Calu3 (cell line): ENCODE measurements at regions not wholly inside any gene's neighbourhood (a gene's known extent, or its start where the extent isn't known, plus 50 kb on each side); places are given as distances from the start of the nearest gene placed in this dataset.
"Not testable (repeated sequence)": the region's sequence is repeated elsewhere in the genome, so short reads cannot be mapped to it uniquely, and the experiment has no call there.

Source experiments
- BruUV-seq: library from RNA; stranded (reverse); fragments of 400-500 nt; replicated peaks from 2 replicates; lab custom pipeline; 2021; lab: Mats Ljungman, UMichigan
- CTCF ChIA-PET: fragments of 300-600 bp; sonication (Branson Sonifier 250); formaldehyde crosslinking; loops from one replicate; lab custom pipeline; 2022; ENCODE audit warnings: antibody characterized with exemption; lab: Charles Lee
- DNase-seq: peaks from one replicate; pipeline ENCODE4 v3.0.0; 2022
- H3K27ac Mint-ChIP-seq: one replicate; pipeline ENCODE4 v1.8.0; 2022; ENCODE audit warnings: mixed read lengths; ENCODE audit not compliant: unreplicated experiment
- H3K27me3 Mint-ChIP-seq: one replicate; pipeline ENCODE4 v1.8.0; 2022; ENCODE audit warnings: mixed read lengths; ENCODE audit not compliant: unreplicated experiment
- H3K36me3 Mint-ChIP-seq: one replicate; pipeline ENCODE4 v1.8.0; 2022; ENCODE audit warnings: mild to moderate bottlenecking, moderate library complexity, mixed read lengths; ENCODE audit not compliant: insufficient read depth, unreplicated experiment
- H3K4me1 Mint-ChIP-seq: one replicate; pipeline ENCODE4 v1.8.0; 2022; ENCODE audit warnings: mild to moderate bottlenecking, low read depth, mixed read lengths; ENCODE audit not compliant: unreplicated experiment
- H3K4me3 Mint-ChIP-seq: one replicate; pipeline ENCODE4 v1.8.0; 2022; ENCODE audit warnings: mild to moderate bottlenecking, low read depth, moderate library complexity, mixed read lengths; ENCODE audit not compliant: unreplicated experiment
- H3K9me3 Mint-ChIP-seq: one replicate; pipeline ENCODE4 v1.8.0; 2022; ENCODE audit warnings: low read depth, mixed read lengths; ENCODE audit not compliant: unreplicated experiment
- CTCF ChIP-seq: fragments of 200-600 bp; IDR thresholded peaks from one replicate; pipeline ENCODE4 v1.8.0; 2022; ENCODE audit warnings: antibody characterized with exemption; ENCODE audit not compliant: unreplicated experiment
- intact Hi-C: fragments of 100-400 bp; cut with micrococcal nuclease; formaldehyde crosslinking; loops from one replicate; pipeline ENCODE4 v1.10.0; 2022; ENCODE audit not compliant: unreplicated experiment

- intact Hi-C loops = no loop called here
- no TSS peak for BruUV-seq
- no peak for TF ChIP-seq CTCF
- Mint-ChIP-seq H3K4me1 (peaks cover 11% of the 10 kb centered on the region), H3K4me3 (no peak overlapping the region), H3K9me3 (no peaks in the 10 kb centered on the region), H3K27ac (no peak overlapping the region), H3K27me3 (peaks cover 21% of the 10 kb centered on the region), H3K36me3 (no peaks in the 10 kb centered on the region)
- CTCF ChIA-PET = interaction anchor here (1.2 kb wide), 1 partner anchor 80 kb away, joined by 3 read pairs; no protein-coding TSS in a partner anchor
- DNase-seq = no peak
Observed at GRCh38 chr1:203995228-203995627, 77.7 kb upstream of the SOX13 start.

GRCh38 chr1:203996126-203996525 lies 76.8 kb upstream of the SOX13 start:
- no peaks in the 10 kb centered on the region for H3K9me3 Mint-ChIP-seq
- intact Hi-C loops = no loop called here
- no TSS peak for BruUV-seq
- CTCF ChIA-PET = interaction anchor here (0.6 to 0.7 kb wide), 3 partner anchors 9 to 49 kb away, joined by 3 read pairs; no protein-coding TSS in a partner anchor
- peaks cover 21% of the 10 kb centered on the region for H3K27me3 Mint-ChIP-seq
- H3K36me3 Mint-ChIP-seq = no peaks in the 10 kb centered on the region
- H3K4me1 Mint-ChIP-seq = peaks cover 11% of the 10 kb centered on the region
- no peak overlapping the region for H3K4me3 Mint-ChIP-seq
- DNase-seq = peak; percentile 7
- no peak overlapping the region for H3K27ac Mint-ChIP-seq
- TF ChIP-seq CTCF = no peak

GRCh38 chr1:203998571-203998970 lies 74.3 kb upstream of the SOX13 start:
- CTCF ChIA-PET = interaction anchor here (1.1 kb wide), 1 partner anchor 78 kb away, joined by 3 read pairs; no protein-coding TSS in a partner anchor
- H3K9me3 Mint-ChIP-seq, DNase-seq, intact Hi-C loops, H3K4me3 Mint-ChIP-seq, BruUV-seq, H3K36me3 Mint-ChIP-seq, H3K27ac Mint-ChIP-seq: not testable (repeated sequence)
- H3K27me3 Mint-ChIP-seq = peaks cover 21% of the 10 kb centered on the region
- peaks cover 14% of the 10 kb centered on the region for H3K4me1 Mint-ChIP-seq

GRCh38 chr1:203999618-204000017 lies 73.3 kb upstream of the SOX13 start:
- H3K4me1 Mint-ChIP-seq = peaks cover 18% of the 10 kb centered on the region
- no peak for DNase-seq
- no peak for TF ChIP-seq CTCF
- no peak overlapping the region for H3K4me3 Mint-ChIP-seq
- intact Hi-C loops = no loop called here
- H3K27ac Mint-ChIP-seq = no peak overlapping the region
- peaks cover 16% of the 10 kb centered on the region for H3K27me3 Mint-ChIP-seq
- CTCF ChIA-PET = interaction anchor here (0.5 kb wide), 1 partner anchor 34 kb away, joined by 8 read pairs; no protein-coding TSS in a partner anchor
- H3K9me3 Mint-ChIP-seq = no peaks in the 10 kb centered on the region
- no peaks in the 10 kb centered on the region for H3K36me3 Mint-ChIP-seq
- no TSS peak for BruUV-seq

GRCh38 chr1:204001166-204001901 lies 71.6 kb upstream of the SOX13 start:
- H3K4me3 Mint-ChIP-seq = no peak overlapping the region
- peaks cover 10% of the 10 kb centered on the region for H3K4me1 Mint-ChIP-seq
- no peak overlapping the region for H3K27ac Mint-ChIP-seq
- no peaks in the 10 kb centered on the region for H3K36me3 Mint-ChIP-seq
- CTCF ChIA-PET = interaction anchor here (0.7 kb wide), 1 partner anchor 329 kb away, joined by 3 read pairs; no protein-coding TSS in a partner anchor
- intact Hi-C loops = no loop called here
- no peak for DNase-seq
- no TSS peak for BruUV-seq
- no peaks in the 10 kb centered on the region for H3K9me3 Mint-ChIP-seq
- no peak for TF ChIP-seq CTCF
- no peaks in the 10 kb centered on the region for H3K27me3 Mint-ChIP-seq
